ENCODE measurements at regions not wholly inside any gene's neighbourhood (a gene's known extent, or its start where the extent isn't known, plus 50 kb on each side); places are given as distances from the start of the nearest gene placed in this dataset.

DNA sequence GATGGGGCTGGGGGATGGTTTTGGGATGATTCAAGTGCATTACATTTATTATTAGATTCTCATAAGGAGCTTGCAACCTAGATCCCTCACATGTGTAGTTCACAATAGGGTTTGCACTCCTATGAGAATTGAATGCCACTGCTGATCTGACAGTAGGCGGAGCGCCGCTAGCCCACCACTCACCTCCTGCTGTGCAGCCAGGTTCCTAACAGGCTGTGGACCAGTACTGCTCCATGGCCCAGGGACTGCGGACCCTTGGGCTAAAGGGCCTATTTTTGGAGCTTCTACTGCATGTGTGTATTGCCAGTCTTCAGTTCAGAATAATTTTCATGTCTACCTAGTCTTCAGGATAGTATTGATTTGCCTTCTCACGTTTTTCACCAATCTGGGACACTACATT is 165.3 kb upstream of the TWIST2 start:
- POLR2A ChIA-PET: no interaction called here
- no peak overlapping the region for H3K27ac Mint-ChIP-seq
- H3K9me3 Mint-ChIP-seq: peaks cover 6% of the 10 kb centered on the region
- TF ChIP-seq, protein P1, sequence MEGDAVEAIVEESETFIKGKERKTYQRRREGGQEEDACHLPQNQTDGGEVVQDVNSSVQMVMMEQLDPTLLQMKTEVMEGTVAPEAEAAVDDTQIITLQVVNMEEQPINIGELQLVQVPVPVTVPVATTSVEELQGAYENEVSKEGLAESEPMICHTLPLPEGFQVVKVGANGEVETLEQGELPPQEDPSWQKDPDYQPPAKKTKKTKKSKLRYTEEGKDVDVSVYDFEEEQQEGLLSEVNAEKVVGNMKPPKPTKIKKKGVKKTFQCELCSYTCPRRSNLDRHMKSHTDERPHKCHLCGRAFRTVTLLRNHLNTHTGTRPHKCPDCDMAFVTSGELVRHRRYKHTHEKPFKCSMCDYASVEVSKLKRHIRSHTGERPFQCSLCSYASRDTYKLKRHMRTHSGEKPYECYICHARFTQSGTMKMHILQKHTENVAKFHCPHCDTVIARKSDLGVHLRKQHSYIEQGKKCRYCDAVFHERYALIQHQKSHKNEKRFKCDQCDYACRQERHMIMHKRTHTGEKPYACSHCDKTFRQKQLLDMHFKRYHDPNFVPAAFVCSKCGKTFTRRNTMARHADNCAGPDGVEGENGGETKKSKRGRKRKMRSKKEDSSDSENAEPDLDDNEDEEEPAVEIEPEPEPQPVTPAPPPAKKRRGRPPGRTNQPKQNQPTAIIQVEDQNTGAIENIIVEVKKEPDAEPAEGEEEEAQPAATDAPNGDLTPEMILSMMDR (IDR thresholded peaks at IDR 0.05): no peak
- DNase-seq (no peak), ATAC-seq (ENCODE audit: low read depth) (no peak)
- H3K27me3 Mint-ChIP-seq: peaks cover 25% of the 10 kb centered on the region
- H3K4me1 Mint-ChIP-seq: no peaks in the 10 kb centered on the region
- CTCF ChIA-PET: no interaction called here
- no peaks in the 10 kb centered on the region for H3K36me3 Mint-ChIP-seq (ENCODE audit: low read depth)
- H3K4me3 Mint-ChIP-seq: no peak overlapping the region
- intact Hi-C loops (cut with micrococcal nuclease): no loop called here

DNA sequence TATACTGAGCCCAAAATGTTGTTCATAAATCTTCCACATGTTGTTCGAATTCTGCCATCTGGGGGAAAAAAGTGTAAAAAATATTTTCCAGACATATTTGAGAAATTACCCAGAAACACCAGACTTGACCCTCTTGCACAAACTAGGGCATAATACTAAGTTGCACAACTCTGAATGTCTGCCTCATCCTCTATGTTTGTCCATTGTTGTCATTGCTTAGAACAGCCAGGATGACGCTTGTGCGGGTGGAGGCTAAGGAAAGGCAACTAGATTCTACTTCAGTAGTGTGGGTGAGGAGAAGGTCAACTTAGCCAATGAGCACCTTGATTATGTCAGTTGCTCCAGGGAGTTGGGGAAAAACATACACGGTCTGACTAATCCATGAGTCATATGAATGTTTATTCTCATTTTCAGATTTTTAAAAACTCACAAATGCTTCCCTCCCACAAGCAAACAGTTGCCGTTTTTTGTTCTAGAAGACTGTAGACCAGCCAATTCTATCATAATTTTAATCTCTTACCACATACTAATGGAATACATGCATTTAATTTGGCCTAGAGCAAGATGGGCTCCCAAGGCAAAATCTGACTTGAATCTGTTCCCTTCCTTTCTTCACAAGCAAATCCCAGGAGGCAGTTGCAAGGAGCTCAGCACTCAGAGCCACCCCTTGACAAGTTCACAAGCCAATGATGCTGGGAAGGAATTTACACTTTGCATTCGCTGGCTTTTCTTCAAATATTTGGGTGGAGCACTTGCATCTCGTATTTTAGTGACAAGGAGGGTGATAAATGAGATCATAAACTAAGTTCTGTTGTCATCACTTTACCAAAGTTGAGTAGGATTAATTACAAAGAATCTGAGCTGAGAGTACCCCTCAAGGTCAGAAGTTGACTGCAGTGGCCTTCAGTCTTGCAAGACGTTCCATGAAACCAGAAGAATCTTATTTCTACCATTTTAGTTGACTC is 163.2 kb upstream of the TWIST2 start:
- intact Hi-C loops (cut with micrococcal nuclease): no loop called here
- H3K9me3 Mint-ChIP-seq: no peaks in the 10 kb centered on the region
- DNase-seq: no peak
- H3K4me1 Mint-ChIP-seq: no peaks in the 10 kb centered on the region
- no peaks in the 10 kb centered on the region for H3K36me3 Mint-ChIP-seq (ENCODE audit: low read depth)
- no peak for ATAC-seq (ENCODE audit: low read depth)
- CTCF ChIA-PET: no interaction called here
- TF ChIP-seq, protein P1 (IDR thresholded peaks at IDR 0.05): no peak
- H3K27me3 Mint-ChIP-seq: peaks cover 19% of the 10 kb centered on the region
- H3K27ac Mint-ChIP-seq: no peak overlapping the region
- POLR2A ChIA-PET: no interaction called here
- no peak overlapping the region for H3K4me3 Mint-ChIP-seq

DNA sequence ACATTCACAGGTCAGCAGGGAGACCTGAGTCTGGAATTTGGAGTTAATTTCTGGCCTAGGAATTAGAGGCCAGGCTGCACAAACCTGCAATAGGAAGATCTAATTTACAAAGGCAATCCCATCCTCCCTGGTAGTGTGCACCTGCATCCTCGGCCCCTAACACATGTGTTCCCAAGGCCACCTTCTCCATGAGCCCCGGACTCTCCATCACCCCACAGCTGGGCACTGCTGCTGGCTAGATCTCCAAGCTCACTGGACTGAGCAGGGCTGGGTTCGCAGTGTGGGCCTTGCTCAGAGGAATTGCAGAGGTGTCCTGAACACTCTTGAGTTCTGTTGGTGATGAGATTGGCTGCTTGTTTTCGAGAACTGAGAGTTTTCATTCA is 162.6 kb upstream of the TWIST2 start:
- CTCF ChIA-PET: no interaction called here
- Mint-ChIP-seq H3K27me3 (peaks cover 19% of the 10 kb centered on the region), H3K4me1 (no peaks in the 10 kb centered on the region), H3K36me3 (ENCODE audit: low read depth) (no peaks in the 10 kb centered on the region), H3K4me3 (no peak overlapping the region), H3K9me3 (no peaks in the 10 kb centered on the region), H3K27ac (no peak overlapping the region)
- DNase-seq: no peak
- ATAC-seq (ENCODE audit: low read depth): no peak
- intact Hi-C loops (cut with micrococcal nuclease): no loop called here
- TF ChIP-seq, protein P1 (IDR thresholded peaks at IDR 0.05): no peak
- POLR2A ChIA-PET: no interaction called here

DNA sequence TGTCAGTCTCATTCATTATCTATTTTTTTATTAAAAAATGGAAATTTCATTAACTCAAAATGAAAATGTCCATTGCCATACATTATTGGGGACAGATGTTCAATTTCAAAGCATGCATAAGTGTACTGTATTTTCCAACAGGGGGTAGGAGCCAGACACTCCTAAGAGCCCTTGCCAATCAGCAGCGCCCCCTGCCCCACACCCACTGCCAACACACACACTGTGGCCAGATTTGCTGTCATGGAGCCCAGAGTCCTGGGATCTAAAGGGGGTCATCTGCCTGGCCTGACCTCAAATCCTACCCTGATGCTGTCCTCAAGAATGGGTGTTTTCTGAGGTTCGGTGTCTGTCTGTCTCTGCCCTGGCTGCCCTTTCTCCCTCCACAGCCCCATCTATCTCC is 162.2 kb upstream of the TWIST2 start:
- TF ChIP-seq, protein P1 (IDR thresholded peaks at IDR 0.05): no peak
- CTCF ChIA-PET: no interaction called here
- Mint-ChIP-seq H3K9me3 (no peaks in the 10 kb centered on the region), H3K36me3 (ENCODE audit: low read depth) (no peaks in the 10 kb centered on the region), H3K27ac (no peak overlapping the region), H3K4me1 (no peaks in the 10 kb centered on the region), H3K27me3 (peaks cover 19% of the 10 kb centered on the region), H3K4me3 (no peak overlapping the region)
- ATAC-seq (ENCODE audit: low read depth): no peak
- POLR2A ChIA-PET: no interaction called here
- intact Hi-C loops (cut with micrococcal nuclease): no loop called here
- DNase-seq: no peak

DNA sequence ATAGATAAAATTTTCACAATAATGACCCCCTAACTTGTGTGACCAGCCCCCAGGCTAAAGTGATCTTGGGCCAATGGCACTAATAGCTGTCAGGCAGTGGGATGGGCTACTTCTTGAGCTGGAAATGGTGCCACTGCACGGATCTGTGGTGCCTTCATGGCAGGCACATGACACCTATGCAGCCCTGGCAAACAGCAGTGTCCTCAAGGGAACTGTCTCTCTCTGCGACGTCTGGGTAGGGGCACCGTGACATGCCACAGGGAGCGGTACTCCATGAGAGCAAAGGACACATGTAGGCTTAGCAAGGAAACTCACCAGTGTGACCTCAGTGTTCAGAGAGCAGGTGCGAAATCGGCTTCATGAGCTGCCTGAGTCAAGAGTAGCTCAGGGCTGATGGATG is 161.7 kb upstream of the TWIST2 start:
- H3K9me3 Mint-ChIP-seq: no peaks in the 10 kb centered on the region
- DNase-seq (no peak), ATAC-seq (ENCODE audit: low read depth) (no peak)
- POLR2A ChIA-PET: no interaction called here
- H3K27me3 Mint-ChIP-seq: peaks cover 16% of the 10 kb centered on the region
- H3K4me1 Mint-ChIP-seq: no peaks in the 10 kb centered on the region
- CTCF ChIA-PET: no interaction called here
- no peak overlapping the region for H3K27ac Mint-ChIP-seq
- TF ChIP-seq, protein P1 (IDR thresholded peaks at IDR 0.05): no peak
- no peaks in the 10 kb centered on the region for H3K36me3 Mint-ChIP-seq (ENCODE audit: low read depth)
- intact Hi-C loops (cut with micrococcal nuclease): no loop called here
- no peak overlapping the region for H3K4me3 Mint-ChIP-seq
